ENCODE measurements at regions not wholly inside any gene's neighbourhood (a gene's known extent, or its start where the extent isn't known, plus 50 kb on each side); places are given as distances from the start of the nearest gene placed in this dataset.
"Not testable (repeated sequence)": the region's sequence is repeated elsewhere in the genome, so short reads cannot be mapped to it uniquely, and the experiment has no call there.

GRCh38 chr6:48615041-48615440 lies 504.0 kb upstream of the PTCHD4 start:
- Histone ChIP-seq H3K27me3 (ENCODE audit: control insufficient read depth in 1 of 2, insufficient read depth in 2 of 2, low read length in 1 of 2) (no peaks in the 10 kb centered on the region), H3K4me1 (ENCODE audit: control insufficient read depth in 1 of 2, insufficient read depth in 2 of 2, low read length in 2 of 2) (no peaks in the 10 kb centered on the region), H3K9me3 (ENCODE audit: control insufficient read depth, low read length) (no peaks in the 10 kb centered on the region), H3K27ac (ENCODE audit: low read depth in 1 of 2, low read length in 2 of 2) (no peak overlapping the region), H3K4me3 (ENCODE audit: low read length in 2 of 2) (no peak overlapping the region), H3K36me3 (ENCODE audit: control insufficient read depth in 1 of 2, insufficient read depth in 2 of 2, low read length in 1 of 2) (no peaks in the 10 kb centered on the region)
- 77 to 81% methylated on average over 2 of the region's 2 CpGs for WGBS, 2 donors
- ATAC-seq (ENCODE audit: low FRiP score) = no peak
- intact Hi-C loops (cut with DNase I) = no loop called here
- no peak for DNase-seq

GRCh38 chr6:48614326-48614725 lies 503.3 kb upstream of the PTCHD4 start:
- intact Hi-C loops (cut with DNase I) = no loop called here
- ATAC-seq (ENCODE audit: low FRiP score) (no peak), DNase-seq (no peak)

GRCh38 chr6:48613231-48613949 lies 502.4 kb upstream of the PTCHD4 start:
- Histone ChIP-seq H3K4me3 (ENCODE audit: low read length in 2 of 2) (no peak overlapping the region), H3K27ac (ENCODE audit: low read depth in 1 of 2, low read length in 2 of 2) (no peak overlapping the region), H3K27me3 (ENCODE audit: control insufficient read depth in 1 of 2, insufficient read depth in 2 of 2, low read length in 1 of 2) (no peaks in the 10 kb centered on the region), H3K4me1 (ENCODE audit: control insufficient read depth in 1 of 2, insufficient read depth in 2 of 2, low read length in 2 of 2) (no peaks in the 10 kb centered on the region), H3K9me3 (ENCODE audit: control insufficient read depth, low read length) (no peaks in the 10 kb centered on the region), H3K36me3 (ENCODE audit: control insufficient read depth in 1 of 2, insufficient read depth in 2 of 2, low read length in 1 of 2) (no peaks in the 10 kb centered on the region)
- DNase-seq (no peak), ATAC-seq (ENCODE audit: low FRiP score) (no peak)
- 18 to 19% methylated on average over 5 of the region's 5 CpGs for WGBS, 2 donors
- intact Hi-C loops (cut with DNase I) = no loop called here

More at GRCh38 chr6:48614326-48614725, 503.3 kb upstream of the PTCHD4 start:
- H3K27me3 ChIP-seq (ENCODE audit: control insufficient read depth in 1 of 2, insufficient read depth in 2 of 2, low read length in 1 of 2) = no peaks in the 10 kb centered on the region
- no peaks in the 10 kb centered on the region for H3K9me3 ChIP-seq (ENCODE audit: control insufficient read depth, low read length)
- no peaks in the 10 kb centered on the region for H3K36me3 ChIP-seq (ENCODE audit: control insufficient read depth in 1 of 2, insufficient read depth in 2 of 2, low read length in 1 of 2)
- no peak overlapping the region for H3K4me3 ChIP-seq (ENCODE audit: low read length in 2 of 2)
- WGBS, 2 donors = 97 to 98% methylated on average over 5 of the region's 5 CpGs
- H3K4me1 ChIP-seq (ENCODE audit: control insufficient read depth in 1 of 2, insufficient read depth in 2 of 2, low read length in 2 of 2) = no peaks in the 10 kb centered on the region
- no peak overlapping the region for H3K27ac ChIP-seq (ENCODE audit: low read depth in 1 of 2, low read length in 2 of 2)

GRCh38 chr6:48611332-48611731 lies 500.3 kb upstream of the PTCHD4 start:
- intact Hi-C loops (cut with DNase I) = no loop called here
- DNase-seq (no peak), ATAC-seq (ENCODE audit: low FRiP score) (no peak)
- no peaks in the 10 kb centered on the region for H3K36me3 ChIP-seq (ENCODE audit: control insufficient read depth in 1 of 2, insufficient read depth in 2 of 2, low read length in 1 of 2)
- H3K27me3 ChIP-seq (ENCODE audit: control insufficient read depth in 1 of 2, insufficient read depth in 2 of 2, low read length in 1 of 2) = no peaks in the 10 kb centered on the region
- WGBS, 2 donors = 14% methylated on average over 3 of the region's 3 CpGs
- H3K9me3 ChIP-seq (ENCODE audit: control insufficient read depth, low read length) = no peaks in the 10 kb centered on the region
- no peak overlapping the region for H3K27ac ChIP-seq (ENCODE audit: low read depth in 1 of 2, low read length in 2 of 2)
- H3K4me3 ChIP-seq (ENCODE audit: low read length in 2 of 2) = no peak overlapping the region
- no peaks in the 10 kb centered on the region for H3K4me1 ChIP-seq (ENCODE audit: control insufficient read depth in 1 of 2, insufficient read depth in 2 of 2, low read length in 2 of 2)

- 0 to 3% methylated on average over 1 of the region's 1 CpG for WGBS, 2 donors
Measured at GRCh38 chr6:48610846-48611245, 499.8 kb upstream of the PTCHD4 start.

GRCh38 chr6:48606618-48607017 lies 495.6 kb upstream of the PTCHD4 start:
- DNase-seq = no peak
- no peak overlapping the region for H3K27ac ChIP-seq (ENCODE audit: low read depth in 1 of 2, low read length in 2 of 2)
- no peaks in the 10 kb centered on the region for H3K9me3 ChIP-seq (ENCODE audit: control insufficient read depth, low read length)
- no peaks in the 10 kb centered on the region for H3K27me3 ChIP-seq (ENCODE audit: control insufficient read depth in 1 of 2, insufficient read depth in 2 of 2, low read length in 1 of 2)
- no peak for ATAC-seq (ENCODE audit: low FRiP score)
- no peak overlapping the region for H3K4me3 ChIP-seq (ENCODE audit: low read length in 2 of 2)
- H3K4me1 ChIP-seq (ENCODE audit: control insufficient read depth in 1 of 2, insufficient read depth in 2 of 2, low read length in 2 of 2) = no peaks in the 10 kb centered on the region
- intact Hi-C loops (cut with DNase I) = no loop called here
- H3K36me3 ChIP-seq (ENCODE audit: control insufficient read depth in 1 of 2, insufficient read depth in 2 of 2, low read length in 1 of 2) = no peaks in the 10 kb centered on the region

More at GRCh38 chr6:48610846-48611245, 499.8 kb upstream of the PTCHD4 start:
- H3K36me3 ChIP-seq (ENCODE audit: control insufficient read depth in 1 of 2, insufficient read depth in 2 of 2, low read length in 1 of 2) = no peaks in the 10 kb centered on the region
- ATAC-seq (ENCODE audit: low FRiP score) = no peak
- no peaks in the 10 kb centered on the region for H3K9me3 ChIP-seq (ENCODE audit: control insufficient read depth, low read length)
- H3K27me3 ChIP-seq (ENCODE audit: control insufficient read depth in 1 of 2, insufficient read depth in 2 of 2, low read length in 1 of 2) = no peaks in the 10 kb centered on the region
- intact Hi-C loops (cut with DNase I) = no loop called here
- H3K4me1 ChIP-seq (ENCODE audit: control insufficient read depth in 1 of 2, insufficient read depth in 2 of 2, low read length in 2 of 2) = no peaks in the 10 kb centered on the region
- no peak overlapping the region for H3K27ac ChIP-seq (ENCODE audit: low read depth in 1 of 2, low read length in 2 of 2)
- H3K4me3 ChIP-seq (ENCODE audit: low read length in 2 of 2) = no peak overlapping the region
- DNase-seq = no peak

GRCh38 chr6:48597951-48598350 lies 487.0 kb upstream of the PTCHD4 start:
- 4 to 10% methylated on average over 3 of the region's 3 CpGs for WGBS, 2 donors
- no peaks in the 10 kb centered on the region for H3K4me1 ChIP-seq (ENCODE audit: control insufficient read depth in 1 of 2, insufficient read depth in 2 of 2, low read length in 2 of 2)
- intact Hi-C loops (cut with DNase I) = no loop called here
- H3K4me3 ChIP-seq (ENCODE audit: low read length in 2 of 2) = no peak overlapping the region
- no peaks in the 10 kb centered on the region for H3K9me3 ChIP-seq (ENCODE audit: control insufficient read depth, low read length)
- H3K36me3 ChIP-seq (ENCODE audit: control insufficient read depth in 1 of 2, insufficient read depth in 2 of 2, low read length in 1 of 2) = no peaks in the 10 kb centered on the region
- H3K27ac ChIP-seq (ENCODE audit: low read depth in 1 of 2, low read length in 2 of 2) = no peak overlapping the region
- H3K27me3 ChIP-seq (ENCODE audit: control insufficient read depth in 1 of 2, insufficient read depth in 2 of 2, low read length in 1 of 2) = no peaks in the 10 kb centered on the region
- no peak for DNase-seq
- ATAC-seq (ENCODE audit: low FRiP score) = no peak

- intact Hi-C loops (cut with DNase I) = no loop called here
Measured at GRCh38 chr6:48596830-48597229, 485.8 kb upstream of the PTCHD4 start.

GRCh38 chr6:48591158-48591557 lies 480.2 kb upstream of the PTCHD4 start:
- H3K27me3 ChIP-seq (ENCODE audit: control insufficient read depth in 1 of 2, insufficient read depth in 2 of 2, low read length in 1 of 2); DNase-seq; intact Hi-C loops (cut with DNase I); ATAC-seq (ENCODE audit: low FRiP score); H3K27ac ChIP-seq (ENCODE audit: low read depth in 1 of 2, low read length in 2 of 2); H3K4me3 ChIP-seq (ENCODE audit: low read length in 2 of 2); H3K36me3 ChIP-seq (ENCODE audit: control insufficient read depth in 1 of 2, insufficient read depth in 2 of 2, low read length in 1 of 2); H3K4me1 ChIP-seq (ENCODE audit: control insufficient read depth in 1 of 2, insufficient read depth in 2 of 2, low read length in 2 of 2); H3K9me3 ChIP-seq (ENCODE audit: control insufficient read depth, low read length): not testable (repeated sequence)

More at GRCh38 chr6:48596830-48597229, 485.8 kb upstream of the PTCHD4 start:
- ATAC-seq (ENCODE audit: low FRiP score) = no peak
- no peak overlapping the region for H3K4me3 ChIP-seq (ENCODE audit: low read length in 2 of 2)
- H3K27me3 ChIP-seq (ENCODE audit: control insufficient read depth in 1 of 2, insufficient read depth in 2 of 2, low read length in 1 of 2) = no peaks in the 10 kb centered on the region
- no peaks in the 10 kb centered on the region for H3K4me1 ChIP-seq (ENCODE audit: control insufficient read depth in 1 of 2, insufficient read depth in 2 of 2, low read length in 2 of 2)
- H3K36me3 ChIP-seq (ENCODE audit: control insufficient read depth in 1 of 2, insufficient read depth in 2 of 2, low read length in 1 of 2) = no peaks in the 10 kb centered on the region
- H3K27ac ChIP-seq (ENCODE audit: low read depth in 1 of 2, low read length in 2 of 2) = no peak overlapping the region
- H3K9me3 ChIP-seq (ENCODE audit: control insufficient read depth, low read length) = no peaks in the 10 kb centered on the region
- no peak for DNase-seq
